HG02759 (cell line): ENCODE measurements at regions not wholly inside any gene's neighbourhood (a gene's known extent, or its start where the extent isn't known, plus 50 kb on each side); places are given as distances from the start of the nearest gene placed in this dataset.
"Not testable (repeated sequence)": the region's sequence is repeated elsewhere in the genome, so short reads cannot be mapped to it uniquely, and the experiment has no call there.

ENCODE experiments used
- ATAC-seq: cut with Tn5 transposase; IDR thresholded peaks from one replicate; pipeline ENCODE4 v1.9.1; 2021; ENCODE audit warnings: mild to moderate bottlenecking, moderate library complexity; ENCODE audit not compliant: unreplicated experiment

DNA sequence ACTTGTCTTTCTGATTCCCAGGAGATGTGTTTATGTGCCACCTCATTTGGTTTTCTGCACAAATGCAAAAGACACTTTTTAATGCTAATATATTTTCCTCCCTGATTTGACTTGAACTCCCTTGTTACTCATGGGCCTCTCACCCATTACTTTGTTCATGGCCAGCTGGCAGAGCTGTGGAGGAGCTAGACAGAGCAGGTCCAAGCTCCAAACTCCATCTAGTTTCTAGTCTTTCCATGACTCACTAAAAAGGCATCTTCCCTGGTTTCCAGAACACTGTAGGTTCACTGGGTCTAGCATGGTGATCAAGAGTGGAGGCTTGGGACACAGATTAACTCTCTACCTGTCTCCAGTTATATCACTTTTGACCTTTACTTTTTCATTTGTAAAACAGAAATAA, 161.0 kb upstream of the SLC28A3 start:
- ATAC-seq, result no peak

DNA sequence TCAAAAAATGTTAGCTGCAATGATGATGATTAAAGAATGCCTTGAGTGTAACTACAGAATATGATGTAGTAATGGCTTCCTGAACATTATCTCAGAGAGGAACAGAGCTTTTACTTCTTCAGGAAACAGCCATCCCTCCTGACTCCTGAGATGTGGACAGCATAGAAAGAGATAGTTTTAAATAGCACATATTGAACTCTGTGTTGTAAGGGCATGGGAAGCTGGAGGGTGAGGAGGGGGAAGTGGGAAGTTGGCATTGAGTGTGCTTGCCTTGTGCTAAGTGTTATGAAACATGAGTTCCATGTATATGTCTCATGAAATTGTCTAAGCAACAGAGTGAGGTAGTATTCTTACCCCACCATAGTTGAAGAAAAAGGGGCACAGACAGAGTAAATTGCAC, 161.5 kb upstream of the SLC28A3 start:
- no peak for ATAC-seq

DNA sequence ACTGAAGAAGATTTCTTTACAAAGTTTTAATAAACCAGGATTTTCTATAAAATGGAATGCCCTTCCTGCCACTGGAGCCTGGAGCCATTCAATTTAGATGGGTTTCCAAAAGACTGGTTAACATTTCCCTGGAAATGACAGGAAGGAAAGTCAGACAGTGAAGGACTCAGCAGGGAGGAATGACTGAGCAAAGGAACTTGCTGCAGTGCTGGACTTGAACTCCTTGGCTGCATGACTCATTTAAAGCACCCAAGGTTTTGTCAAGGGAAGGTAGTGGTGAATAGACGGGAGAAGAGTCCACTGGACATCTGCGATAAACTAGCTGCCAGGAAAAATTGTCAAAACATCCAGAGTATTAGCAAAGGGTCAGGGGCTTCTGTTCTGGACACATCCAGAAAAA, 163.8 kb upstream of the SLC28A3 start:
- ATAC-seq, result no peak

DNA sequence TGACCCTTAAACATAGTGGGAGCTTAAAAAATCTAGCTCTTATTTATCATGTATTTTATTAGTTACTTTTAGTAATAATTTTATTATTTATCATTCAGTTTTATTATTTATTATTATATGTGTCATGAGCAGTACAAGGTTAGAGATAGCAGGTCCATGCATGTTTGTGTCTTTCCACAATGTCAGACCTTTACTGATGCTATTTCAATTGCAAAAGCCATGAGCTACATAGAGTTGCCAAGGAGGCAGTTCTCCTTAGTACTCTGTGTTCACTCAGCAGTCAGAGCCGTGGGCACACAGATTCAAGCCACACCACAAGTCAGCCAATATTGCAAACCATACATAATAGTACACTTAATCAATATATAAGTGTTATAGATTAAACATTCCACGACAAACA, 157.9 kb upstream of the NTRK2 start:
- no peak for ATAC-seq

DNA sequence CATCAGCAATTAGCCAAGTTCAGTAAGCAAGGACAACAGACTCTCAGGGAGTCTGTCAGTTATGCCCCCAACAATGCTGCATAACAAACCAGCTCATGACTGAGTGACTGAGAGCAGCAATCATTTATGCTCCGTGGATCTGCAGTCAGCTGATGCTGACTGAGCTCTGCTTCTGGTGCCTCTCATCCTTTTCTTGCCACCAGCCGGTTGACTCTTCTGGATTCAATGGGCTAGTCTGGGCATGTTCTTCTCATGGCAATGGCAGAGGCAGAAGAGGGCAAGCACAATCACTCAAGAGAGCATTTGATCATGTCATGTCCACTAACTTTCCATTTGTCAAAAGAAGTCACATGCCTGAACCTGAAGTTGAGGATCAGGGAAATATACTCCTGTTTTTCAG, 157.0 kb upstream of the NTRK2 start:
- ATAC-seq, result no peak

DNA sequence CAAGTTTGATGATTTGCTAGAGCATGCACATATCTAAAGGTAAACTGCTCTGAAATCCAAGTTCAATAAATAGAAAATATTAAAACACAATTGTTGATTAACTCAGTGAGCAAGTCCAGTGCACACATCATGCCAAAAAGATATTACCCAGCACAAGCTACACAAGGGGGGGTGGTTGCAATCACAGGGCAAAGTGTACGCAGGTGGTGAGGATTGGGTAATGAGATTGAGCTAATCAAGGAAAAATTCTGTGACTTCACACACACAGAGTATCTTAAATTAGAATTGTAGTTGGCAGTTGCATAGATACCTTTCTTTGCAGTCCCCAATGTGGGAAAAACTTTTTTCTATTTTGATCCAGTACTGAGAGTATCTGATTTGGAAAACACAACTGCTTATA, 156.1 kb upstream of the NTRK2 start:
- no peak for ATAC-seq

DNA sequence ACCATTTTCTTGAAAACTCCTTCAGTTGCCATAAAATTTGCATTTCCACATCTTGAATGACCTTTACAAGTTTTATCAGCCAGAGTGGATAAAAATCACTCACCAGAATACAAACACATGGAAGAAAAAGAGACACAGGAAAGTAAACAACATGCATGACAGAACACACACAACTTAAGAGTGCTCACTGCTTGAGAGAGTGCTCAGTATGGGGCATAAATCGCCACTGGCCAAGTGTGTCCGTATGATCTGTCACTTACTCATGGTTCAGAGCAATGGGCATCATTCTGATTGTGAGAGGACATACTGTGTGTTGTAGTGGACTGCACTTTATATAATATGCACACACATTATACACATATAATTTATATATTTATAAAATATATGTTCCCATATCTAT, 155.6 kb upstream of the NTRK2 start:
- ATAC-seq, result no peak

DNA sequence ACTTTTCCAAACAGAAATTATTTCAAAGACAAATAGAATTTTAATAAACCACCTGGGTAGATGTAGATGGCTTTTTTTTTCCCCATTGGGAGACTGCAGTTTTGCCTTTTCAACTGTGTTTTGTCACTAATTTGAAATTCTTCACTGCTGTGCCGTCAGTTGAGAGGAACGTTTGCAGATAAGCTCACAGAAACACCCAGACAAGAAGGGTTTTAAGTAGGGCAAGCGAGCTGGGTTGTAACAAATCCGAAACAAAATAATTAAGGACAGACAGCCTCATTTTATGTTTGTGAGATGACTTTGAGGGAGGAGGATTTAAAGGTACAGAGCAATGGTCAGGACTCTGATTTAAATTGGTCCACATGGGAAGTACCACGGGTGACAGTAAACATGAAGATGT, 155.1 kb upstream of the NTRK2 start:
- no peak for ATAC-seq

DNA sequence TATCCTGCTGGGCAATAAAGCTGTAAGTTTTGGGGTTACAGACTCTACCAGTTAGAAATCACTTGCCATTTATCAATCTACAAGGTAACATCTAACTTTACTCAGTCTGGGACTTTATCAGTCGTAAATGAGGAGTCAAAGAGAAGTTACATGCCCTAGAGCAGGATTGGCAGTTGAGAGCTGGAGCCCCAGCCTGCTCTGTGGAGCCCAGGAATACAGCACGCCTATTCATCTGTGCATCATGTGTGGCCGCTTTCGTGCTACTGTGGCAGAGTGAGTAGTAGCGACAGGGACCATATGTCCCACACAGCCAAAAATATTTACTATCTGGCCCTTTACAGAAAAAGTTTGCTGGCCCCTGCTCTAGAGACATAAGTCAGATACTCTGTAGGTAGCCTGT, 152.5 kb upstream of the NTRK2 start:
- no peak for ATAC-seq

DNA sequence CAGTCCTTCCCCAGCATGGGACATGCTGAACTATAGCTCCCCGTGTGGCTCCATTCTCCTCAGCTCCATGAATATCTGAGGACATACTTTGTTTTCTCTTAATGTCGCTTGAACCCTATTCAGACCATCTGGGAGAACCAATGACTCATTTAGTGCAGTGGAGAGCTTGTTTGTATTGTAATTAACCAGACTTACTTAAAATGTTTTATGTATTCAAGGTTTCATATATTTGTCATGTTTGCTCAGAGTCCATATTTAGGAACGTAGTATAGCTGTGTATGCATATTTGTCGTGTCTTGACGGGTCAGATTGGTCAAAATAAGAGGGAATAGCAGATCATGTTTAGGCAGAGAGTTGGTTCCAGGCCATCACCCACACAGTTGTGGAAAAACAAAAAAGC, 150.1 kb upstream of the NTRK2 start:
- no peak for ATAC-seq

DNA sequence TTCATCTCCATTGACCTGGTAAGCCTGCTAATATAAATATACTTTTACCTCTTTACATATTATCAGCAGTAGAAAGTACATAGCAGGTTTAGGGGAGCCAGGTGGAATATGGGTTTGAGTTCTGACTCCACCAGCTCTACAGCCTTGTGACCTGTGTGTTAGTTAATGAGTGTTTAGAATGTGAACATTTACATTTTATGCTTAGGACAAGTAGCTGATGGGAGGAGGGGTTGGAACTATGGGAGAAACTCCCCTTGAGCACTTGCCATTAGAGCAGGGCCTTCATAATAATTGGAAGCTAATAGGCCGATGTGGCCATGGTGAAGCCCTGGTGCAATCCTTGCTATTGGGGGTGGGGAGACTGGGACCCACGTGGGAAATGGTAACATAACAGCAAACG, 148.3 kb upstream of the NTRK2 start:
- no peak for ATAC-seq

DNA sequence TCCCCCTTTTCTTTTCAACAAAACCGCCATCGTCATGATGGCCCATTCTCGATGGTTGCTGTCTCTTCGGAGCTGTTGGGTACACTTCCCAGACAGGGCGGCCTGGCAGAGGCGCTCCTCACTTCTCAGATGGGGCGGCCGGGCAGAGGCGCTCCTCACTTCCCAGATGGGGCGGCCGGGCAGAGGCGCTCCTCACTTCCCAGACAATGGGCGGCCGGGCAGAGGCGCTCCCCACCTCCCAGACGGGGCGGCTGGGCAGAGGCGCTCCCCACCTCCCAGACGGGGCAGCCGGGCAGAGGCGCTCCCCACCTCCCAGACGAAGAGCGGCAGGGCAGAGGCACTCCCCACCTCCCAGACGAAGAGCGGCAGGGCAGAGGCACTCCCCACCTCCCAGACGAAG, 143.3 kb upstream of the NTRK2 start:
- ATAC-seq, result not testable (repeated sequence)

DNA sequence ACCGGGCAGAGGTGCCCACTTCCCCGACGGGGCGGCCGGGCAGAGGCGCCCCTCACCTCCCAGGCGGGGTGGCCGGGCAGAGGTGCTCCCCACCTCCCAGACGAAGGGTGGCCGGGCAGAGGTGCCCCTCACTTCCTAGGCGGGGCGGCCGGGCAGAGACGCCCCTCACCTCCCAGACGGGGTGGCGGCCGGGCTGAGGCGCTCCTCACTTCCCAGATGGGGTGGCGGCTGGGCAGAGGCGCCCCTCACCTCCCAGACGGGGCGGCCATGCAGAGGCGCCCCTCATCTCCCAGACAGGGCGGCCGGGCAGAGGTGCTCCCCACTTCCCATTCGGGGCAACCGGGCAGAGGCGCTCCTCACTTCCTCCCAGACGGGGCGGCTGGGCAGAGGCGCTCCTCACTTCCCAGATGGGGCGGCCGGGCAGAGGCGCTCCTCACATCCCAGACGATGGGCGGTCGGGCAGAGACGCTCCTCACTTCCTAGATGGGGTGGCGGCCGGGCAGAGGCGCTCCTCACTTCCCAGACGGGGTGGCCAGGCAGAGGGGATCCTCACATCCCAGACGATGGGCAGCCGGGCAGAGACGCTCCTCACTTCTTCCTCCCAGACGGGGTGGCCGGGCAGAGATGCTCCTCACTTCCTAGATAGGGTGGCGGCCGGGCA, 142.3 kb upstream of the NTRK2 start:
- not testable (repeated sequence) for ATAC-seq

DNA sequence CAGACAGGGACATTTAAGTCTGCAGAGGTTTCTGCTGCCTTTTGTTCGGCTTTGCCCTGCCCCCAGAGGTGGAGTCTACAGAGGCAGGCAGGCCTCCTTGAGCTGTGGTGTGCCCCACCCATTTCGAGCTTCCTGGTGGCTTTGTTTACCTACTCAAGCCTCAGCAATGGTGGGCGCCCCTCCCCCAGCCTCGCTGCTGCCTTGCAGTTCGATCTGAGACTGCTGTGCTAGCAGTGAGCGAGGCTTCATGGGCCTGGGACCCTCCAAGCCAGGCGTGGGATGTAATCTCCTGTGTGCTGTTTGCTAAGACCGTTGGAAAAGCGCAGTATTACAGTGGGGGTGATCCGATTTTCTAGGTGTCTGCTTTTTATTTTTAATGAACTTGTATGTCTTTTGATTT, 133.6 kb upstream of the NTRK2 start:
- ATAC-seq, result not testable (repeated sequence)

DNA sequence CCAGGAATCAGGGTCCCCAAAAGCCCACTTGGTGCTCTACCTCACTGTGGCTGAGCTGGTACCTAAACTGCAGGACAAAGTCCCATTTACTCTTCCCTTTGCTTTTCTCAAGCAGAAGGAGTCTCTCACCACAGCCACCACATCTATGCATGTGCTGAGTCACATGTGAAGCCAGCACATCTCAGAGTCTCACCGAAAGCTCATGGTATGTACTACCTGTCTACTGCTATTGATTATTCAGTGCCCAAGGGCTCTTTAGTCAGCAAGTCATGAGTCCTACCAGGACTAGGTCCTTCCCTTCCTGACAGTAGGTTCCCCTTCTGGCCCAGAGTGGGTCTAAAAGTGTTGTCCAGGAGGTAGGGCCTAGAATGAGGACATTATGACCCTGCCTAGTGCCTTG, 130.7 kb upstream of the NTRK2 start:
- no peak for ATAC-seq

DNA sequence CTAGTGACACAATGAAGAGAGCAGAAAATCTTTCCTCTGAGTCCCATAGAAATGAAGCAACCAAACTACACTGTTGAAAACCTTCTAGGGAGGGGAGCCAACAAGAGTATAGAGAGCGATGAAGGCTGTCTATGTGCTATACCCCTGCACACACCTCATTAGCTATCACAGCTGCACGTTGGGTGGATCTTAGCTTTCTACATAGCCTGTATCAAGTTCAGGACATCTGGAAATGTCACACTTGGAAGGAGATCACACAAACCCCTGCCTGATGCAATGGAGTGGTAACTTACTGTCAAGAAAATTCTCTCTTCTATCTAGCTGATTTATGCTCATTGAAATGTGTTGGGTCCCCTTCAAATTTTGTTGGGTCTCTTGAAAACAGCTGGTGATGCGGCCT, 127.0 kb upstream of the NTRK2 start:
- ATAC-seq, result no peak

DNA sequence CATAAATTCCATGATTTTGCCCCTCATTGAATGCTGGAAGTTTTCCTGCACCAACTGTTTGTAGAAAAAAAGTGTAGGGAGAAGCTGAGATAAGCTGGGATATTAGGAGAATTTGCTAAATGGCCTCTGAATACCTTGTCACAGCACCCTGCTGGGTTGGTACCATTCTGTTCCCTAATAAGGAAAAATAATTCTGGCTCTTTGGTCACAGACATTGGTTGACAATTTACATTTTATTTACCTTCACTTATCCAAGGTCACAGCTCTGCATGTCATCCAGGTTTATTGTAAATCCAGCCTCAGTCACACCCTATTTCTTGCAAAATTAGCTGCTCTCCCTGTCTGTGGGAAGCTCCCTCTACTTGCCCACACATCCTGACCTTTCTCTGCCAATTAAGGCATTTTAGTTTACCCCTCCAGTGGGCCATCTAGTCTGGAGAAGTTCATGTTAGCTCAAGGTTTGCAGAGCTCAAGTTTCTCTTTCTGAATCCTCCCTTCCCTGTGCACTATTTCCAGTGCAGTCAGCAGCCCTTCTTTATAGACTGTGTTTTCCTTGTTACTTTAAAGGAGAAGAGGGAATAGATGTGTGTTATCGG, 115.4 kb upstream of the NTRK2 start:
- no peak for ATAC-seq

DNA sequence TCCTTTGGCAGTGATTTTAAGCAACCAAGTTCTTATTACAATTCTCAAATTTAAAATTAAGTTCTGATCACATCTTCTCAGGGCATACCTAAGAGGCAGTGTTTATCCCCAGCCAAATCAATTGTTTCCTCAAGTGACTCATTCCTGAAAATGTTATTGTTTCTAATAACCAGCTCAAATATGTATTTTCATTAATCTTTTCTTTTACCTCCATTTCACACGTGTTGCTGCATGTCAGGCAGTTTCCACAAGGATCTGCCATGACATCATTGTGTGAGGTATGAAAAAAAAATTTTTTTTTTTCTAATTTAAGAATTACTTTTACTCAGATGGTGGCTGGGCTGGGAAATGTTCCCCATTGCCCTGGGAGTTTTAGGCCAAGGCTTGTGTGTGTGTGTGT, 113.0 kb upstream of the NTRK2 start:
- no peak for ATAC-seq

DNA sequence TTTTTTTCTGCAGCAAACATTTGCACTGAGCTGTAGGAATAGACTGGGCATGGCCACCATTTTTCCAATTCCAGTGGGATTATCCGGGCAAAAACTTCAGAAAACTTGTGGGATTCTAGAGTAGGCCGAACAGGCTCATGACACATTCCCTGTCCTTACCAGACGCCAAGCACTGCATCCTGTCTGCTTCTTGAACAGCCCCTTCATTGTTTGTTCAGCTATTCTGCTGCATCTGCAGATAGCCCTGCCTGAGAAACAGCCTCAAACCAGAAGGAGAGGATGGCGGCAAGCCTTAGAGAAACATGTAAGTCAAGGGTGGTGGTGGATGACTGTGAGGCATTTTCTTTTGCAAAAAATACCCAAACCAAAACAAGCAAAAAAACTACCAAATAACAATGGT, 111.8 kb upstream of the NTRK2 start:
- ATAC-seq, result no peak

DNA sequence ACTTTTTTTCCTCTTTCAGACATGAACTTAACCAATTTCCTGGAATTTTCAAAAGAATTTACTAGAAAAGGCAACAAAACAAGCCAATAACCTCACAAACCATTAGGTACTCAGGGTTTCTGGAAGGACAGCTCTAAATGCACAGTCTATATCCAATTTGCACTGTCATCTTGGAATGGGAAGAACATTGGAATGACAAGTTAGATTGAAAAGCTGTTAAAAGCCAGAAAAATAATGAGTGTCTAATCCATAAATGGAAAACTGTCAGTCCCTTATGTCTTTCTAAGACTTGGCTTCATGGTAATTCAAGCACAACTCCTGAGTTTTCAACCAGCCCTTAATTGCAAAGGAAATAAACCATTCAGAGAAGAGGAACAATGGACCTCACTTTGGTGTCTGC, 105.8 kb upstream of the NTRK2 start:
- ATAC-seq, result no peak

DNA sequence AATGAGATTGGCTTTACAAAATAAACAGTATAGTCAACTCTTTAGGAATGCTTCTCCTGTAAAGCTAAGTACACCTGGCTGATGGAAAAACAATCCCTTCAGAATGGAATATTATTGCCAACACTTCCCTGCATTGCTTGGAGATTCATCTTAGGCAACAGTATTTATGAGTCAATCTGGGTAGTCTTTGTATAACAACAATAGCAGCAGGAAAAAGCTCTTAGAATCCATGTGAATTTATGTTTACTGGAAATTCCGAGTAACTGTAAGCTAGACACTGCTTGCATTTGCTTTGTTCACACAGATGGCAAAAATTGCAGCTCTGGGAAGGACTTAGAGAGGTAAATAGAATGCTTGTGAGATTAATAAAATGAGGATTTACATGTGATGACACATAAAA, 101.7 kb upstream of the NTRK2 start:
- no peak for ATAC-seq

DNA sequence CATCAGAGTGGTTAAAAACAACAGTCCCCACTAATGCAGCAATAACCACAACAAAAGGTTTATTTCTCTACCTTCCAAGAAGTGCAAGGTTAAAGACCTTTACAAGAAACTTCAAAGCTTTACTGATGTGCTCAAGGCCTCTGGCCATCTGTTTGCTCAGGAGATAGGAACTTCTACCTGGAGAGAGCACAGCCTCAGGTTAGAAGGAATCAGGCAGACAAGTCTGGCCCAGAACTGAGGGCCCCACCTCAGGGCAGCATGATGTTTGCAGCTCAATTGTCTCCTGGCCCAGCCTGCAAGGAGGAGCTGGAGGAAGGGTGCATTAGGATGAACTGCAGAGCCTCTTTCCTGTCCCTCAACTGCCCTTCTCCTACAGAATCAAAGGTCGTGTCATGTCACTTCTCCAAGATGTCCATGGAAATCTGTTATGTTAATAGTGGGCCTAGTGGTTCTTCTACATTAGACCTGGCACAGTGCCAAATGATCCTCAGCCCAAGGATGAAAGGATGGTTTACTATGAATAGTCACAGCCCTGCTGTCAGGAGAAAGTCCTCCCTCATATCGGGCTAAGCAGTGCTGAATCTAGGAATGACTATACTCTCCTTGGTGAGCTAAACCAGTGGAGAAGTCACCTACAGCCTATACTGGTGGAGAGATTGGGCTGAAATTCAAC, 98.9 kb upstream of the NTRK2 start:
- no peak for ATAC-seq

DNA sequence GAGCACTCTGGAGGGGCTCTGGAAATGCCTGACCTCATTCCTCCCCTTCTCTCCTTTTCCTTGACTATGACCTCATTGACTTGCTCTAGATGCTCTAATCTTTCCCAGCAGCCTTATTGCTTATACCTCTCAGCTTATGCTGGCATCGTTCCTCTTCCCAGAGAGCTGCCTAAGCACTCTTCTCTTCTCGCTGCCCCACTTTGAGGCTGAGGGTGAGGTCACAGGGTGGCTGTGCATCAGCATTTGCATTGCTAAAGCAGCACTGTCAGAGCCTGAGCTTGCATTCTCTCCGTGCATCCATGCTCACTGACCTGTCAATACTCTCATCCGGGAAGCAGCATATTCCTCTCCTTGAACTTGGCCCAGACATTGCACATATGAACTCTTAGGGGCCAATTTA, 96.4 kb upstream of the NTRK2 start:
- ATAC-seq, result no peak
